AG10803 (cell line): ENCODE measurements at regions not wholly inside any gene's neighbourhood (a gene's known extent, or its start where the extent isn't known, plus 50 kb on each side); places are given as distances from the start of the nearest gene placed in this dataset.
A peak's percentile ranks its signal among the peaks of the same experiment; 100 is the strongest.

Experiments used
- DNase-seq: peaks from one replicate; pipeline ENCODE4 v3.0.0; 2010; ENCODE audit warnings: low read depth
- H3K4me3 ChIP-seq: 2 replicates; pipeline ENCODE4 v1.5.1; 2011; ENCODE audit warnings: mild to moderate bottlenecking, low read length, control low read depth
- CTCF ChIP-seq: conservative IDR thresholded peaks from 2 replicates; pipeline ENCODE4 v1.5.1; 2011; ENCODE audit warnings: mild to moderate bottlenecking, low read length, control low read depth, inconsistent platforms

GRCh38 chr11:23295241-23295640 is 435.0 kb upstream of the CCDC179 start:
- no peak overlapping the region for H3K4me3 ChIP-seq
- no peak for DNase-seq
- TF ChIP-seq CTCF, result no peak

GRCh38 chr11:23308041-23308440 is 447.8 kb upstream of the CCDC179 start:
- TF ChIP-seq CTCF, result no peak

GRCh38 chr11:23310276-23310675 is 450.0 kb upstream of the CCDC179 start:
- no peak overlapping the region for H3K4me3 ChIP-seq
- peak; percentile 42 for DNase-seq
- no peak for TF ChIP-seq CTCF

More at GRCh38 chr11:23308041-23308440, 447.8 kb upstream of the CCDC179 start:
- DNase-seq, result no peak
- no peak overlapping the region for H3K4me3 ChIP-seq

- no peak overlapping the region for H3K4me3 ChIP-seq
- DNase-seq, result peak; percentile 27
- no peak for TF ChIP-seq CTCF
Observed at GRCh38 chr11:23311986-23312940, 452.0 kb upstream of the CCDC179 start.

GRCh38 chr11:23313001-23313400 is 452.7 kb upstream of the CCDC179 start:
- peak; percentile 12 for DNase-seq
- no peak overlapping the region for H3K4me3 ChIP-seq
- no peak for TF ChIP-seq CTCF

GRCh38 chr11:23314162-23314561 is 453.9 kb upstream of the CCDC179 start:
- no peak overlapping the region for H3K4me3 ChIP-seq
- no peak for DNase-seq
- no peak for TF ChIP-seq CTCF

GRCh38 chr11:23315286-23315685 is 455.0 kb upstream of the CCDC179 start:
- peak; percentile 29 for DNase-seq
- H3K4me3 ChIP-seq, result no peak overlapping the region
- TF ChIP-seq CTCF, result no peak
